DOHH2 (cell line): ENCODE measurements at regions not wholly inside any gene's neighbourhood (a gene's known extent, or its start where the extent isn't known, plus 50 kb on each side); places are given as distances from the start of the nearest gene placed in this dataset.

Experiments
- H3F3A ChIP-seq: fragments of 200-600 bp; sonication (generic), shearing (Covaris generic); 2 replicates; pipeline ENCODE4 v1.6.0; 2016; ENCODE audit warnings: antibody characterized with exemption, mild to moderate bottlenecking; ENCODE audit not compliant: control insufficient read depth, insufficient read depth
- H3K27ac ChIP-seq: fragments of 200-600 bp; sonication (generic); 2 replicates; pipeline ENCODE4 v1.5.1; 2014; ENCODE audit warnings: low read depth, mild to moderate bottlenecking, low read length, moderate library complexity
- H3K27me3 ChIP-seq: fragments of 200-600 bp; sonication (generic); 2 replicates; pipeline ENCODE4 v1.6.1; 2014; ENCODE audit warnings: mild to moderate bottlenecking, low read length, mixed read lengths; ENCODE audit not compliant: control insufficient read depth
- H3K36me3 ChIP-seq: fragments of 200-600 bp; sonication (generic); 2 replicates; pipeline ENCODE4 v1.6.1; 2014; ENCODE audit warnings: mild to moderate bottlenecking, low read length, moderate library complexity, mixed read lengths; ENCODE audit not compliant: control insufficient read depth
- H3K4me1 ChIP-seq: fragments of 200-600 bp; sonication (generic); 2 replicates; pipeline ENCODE4 v1.6.1; 2014; ENCODE audit warnings: mild to moderate bottlenecking, low read length, mixed read lengths; ENCODE audit not compliant: control insufficient read depth
- H3K4me2 ChIP-seq: fragments of 200-600 bp; sonication (generic); 2 replicates; pipeline ENCODE4 v1.6.0; 2014; ENCODE audit warnings: mild to moderate bottlenecking, low read length, moderate library complexity
- H3K4me3 ChIP-seq: fragments of 200-600 bp; sonication (generic); 2 replicates; pipeline ENCODE4 v1.5.1; 2014; ENCODE audit warnings: mild to moderate bottlenecking, low read length, mixed read lengths
- H3K79me2 ChIP-seq: fragments of 200-600 bp; sonication (generic); 2 replicates; pipeline ENCODE4 v1.6.1; 2014; ENCODE audit warnings: mild to moderate bottlenecking, low read length, mixed read lengths; ENCODE audit not compliant: control insufficient read depth
- H3K9me2 ChIP-seq: fragments of 200-600 bp; sonication (generic); replicated peaks from 2 replicates; pipeline ENCODE4 v1.6.1; 2014; ENCODE audit warnings: mild to moderate bottlenecking, low read length, mixed read lengths; ENCODE audit not compliant: control insufficient read depth
- H3K9me3 ChIP-seq: fragments of 200-600 bp; sonication (generic); 2 replicates; pipeline ENCODE4 v1.6.1; 2014; ENCODE audit warnings: antibody characterized with exemption, low read length, mixed read lengths; ENCODE audit not compliant: control insufficient read depth, insufficient read depth
- H4K20me1 ChIP-seq: fragments of 200-600 bp; sonication (generic); 2 replicates; pipeline ENCODE4 v1.6.0; 2014; ENCODE audit warnings: low read depth, mild to moderate bottlenecking, antibody characterized with exemption, low read length, moderate library complexity; ENCODE audit not compliant: control insufficient read depth, insufficient read depth
- EZH2phosphoT487 ChIP-seq: fragments of 200-600 bp; sonication (generic); IDR thresholded peaks from 2 replicates; pipeline ENCODE4 v1.6.1; 2017; ENCODE audit warnings: borderline replicate concordance, mild to moderate bottlenecking, antibody characterized with exemption, low read length, moderate library complexity, mixed read lengths
- TF ChIP-seq, protein P1 (sequence below): fragments of 200-600 bp; sonication (generic); IDR thresholded peaks from one replicate; pipeline ENCODE4 v1.5.1; 2014; ENCODE audit warnings: antibody characterized with exemption, mild to moderate bottlenecking, low read depth, low read length; ENCODE audit not compliant: poor library complexity, severe bottlenecking

DNA sequence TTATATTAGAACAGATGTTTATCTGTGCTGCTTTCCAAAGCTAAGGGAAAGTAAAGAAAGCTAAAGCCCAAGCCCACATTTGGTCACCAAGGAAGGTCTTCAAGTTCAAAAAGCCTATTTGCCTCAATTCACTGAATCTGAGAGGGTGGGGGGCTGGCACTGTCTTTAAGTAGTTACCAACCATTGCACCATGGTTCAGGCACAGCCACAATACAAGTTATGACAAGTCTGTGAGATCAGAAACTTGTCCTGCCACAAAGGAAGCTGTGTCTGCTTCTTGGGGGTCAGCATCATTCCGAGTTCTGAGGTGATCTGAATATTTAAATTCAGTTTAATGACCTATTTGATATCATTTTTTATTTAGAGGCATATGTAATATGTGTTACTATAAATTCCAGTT, 78.3 kb upstream of the OPRM1 start:
- H3K9me2 ChIP-seq: no peaks in the 10 kb centered on the region
- no peak for TF ChIP-seq EZH2phosphoT487
- H3K27ac ChIP-seq: no peak overlapping the region
- no peak overlapping the region for H3K4me3 ChIP-seq
- no peaks in the 10 kb centered on the region for H3F3A ChIP-seq
- no peaks in the 10 kb centered on the region for H4K20me1 ChIP-seq
- H3K4me1 ChIP-seq: peaks cover 3% of the 10 kb centered on the region; the same call in 1 of the 2 replicates
- H3K4me2 ChIP-seq: no peak overlapping the region
- H3K36me3 ChIP-seq: no peaks in the 10 kb centered on the region
- H3K27me3 ChIP-seq: no peaks in the 10 kb centered on the region
- H3K9me3 ChIP-seq: no peaks in the 10 kb centered on the region
- no peaks in the 10 kb centered on the region for H3K79me2 ChIP-seq

DNA sequence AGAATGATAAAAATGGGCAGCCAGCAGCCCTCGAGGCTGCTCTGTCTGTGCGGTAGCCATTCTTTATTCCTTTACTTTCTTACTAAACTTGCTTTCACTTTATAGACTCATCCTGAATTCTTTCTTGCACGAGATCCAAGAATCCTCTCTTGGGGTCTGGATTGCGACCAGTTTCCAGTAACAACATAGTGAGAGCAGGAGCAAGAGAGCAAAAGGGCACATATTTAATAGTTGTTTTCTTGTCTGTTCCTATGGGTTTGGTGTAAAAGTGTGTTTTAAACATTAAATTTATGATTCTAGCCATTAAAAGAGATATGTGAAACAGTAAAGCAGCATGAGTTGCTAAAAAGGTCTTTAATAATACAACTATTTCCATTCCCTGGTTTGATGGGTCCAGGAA, 78.8 kb upstream of the OPRM1 start:
- Histone ChIP-seq H3K9me3 (no peaks in the 10 kb centered on the region), H3K27me3 (no peaks in the 10 kb centered on the region), H4K20me1 (no peaks in the 10 kb centered on the region), H3K36me3 (no peaks in the 10 kb centered on the region), H3K4me1 (peaks cover 3% of the 10 kb centered on the region; the same call in 1 of the 2 replicates), H3K4me2 (no peak overlapping the region), H3K4me3 (no peak overlapping the region), H3F3A (no peaks in the 10 kb centered on the region), H3K79me2 (no peaks in the 10 kb centered on the region), H3K27ac (no peak overlapping the region), H3K9me2 (no peaks in the 10 kb centered on the region)
- TF ChIP-seq, protein P1, sequence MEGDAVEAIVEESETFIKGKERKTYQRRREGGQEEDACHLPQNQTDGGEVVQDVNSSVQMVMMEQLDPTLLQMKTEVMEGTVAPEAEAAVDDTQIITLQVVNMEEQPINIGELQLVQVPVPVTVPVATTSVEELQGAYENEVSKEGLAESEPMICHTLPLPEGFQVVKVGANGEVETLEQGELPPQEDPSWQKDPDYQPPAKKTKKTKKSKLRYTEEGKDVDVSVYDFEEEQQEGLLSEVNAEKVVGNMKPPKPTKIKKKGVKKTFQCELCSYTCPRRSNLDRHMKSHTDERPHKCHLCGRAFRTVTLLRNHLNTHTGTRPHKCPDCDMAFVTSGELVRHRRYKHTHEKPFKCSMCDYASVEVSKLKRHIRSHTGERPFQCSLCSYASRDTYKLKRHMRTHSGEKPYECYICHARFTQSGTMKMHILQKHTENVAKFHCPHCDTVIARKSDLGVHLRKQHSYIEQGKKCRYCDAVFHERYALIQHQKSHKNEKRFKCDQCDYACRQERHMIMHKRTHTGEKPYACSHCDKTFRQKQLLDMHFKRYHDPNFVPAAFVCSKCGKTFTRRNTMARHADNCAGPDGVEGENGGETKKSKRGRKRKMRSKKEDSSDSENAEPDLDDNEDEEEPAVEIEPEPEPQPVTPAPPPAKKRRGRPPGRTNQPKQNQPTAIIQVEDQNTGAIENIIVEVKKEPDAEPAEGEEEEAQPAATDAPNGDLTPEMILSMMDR: no peak
- no peak for TF ChIP-seq EZH2phosphoT487

DNA sequence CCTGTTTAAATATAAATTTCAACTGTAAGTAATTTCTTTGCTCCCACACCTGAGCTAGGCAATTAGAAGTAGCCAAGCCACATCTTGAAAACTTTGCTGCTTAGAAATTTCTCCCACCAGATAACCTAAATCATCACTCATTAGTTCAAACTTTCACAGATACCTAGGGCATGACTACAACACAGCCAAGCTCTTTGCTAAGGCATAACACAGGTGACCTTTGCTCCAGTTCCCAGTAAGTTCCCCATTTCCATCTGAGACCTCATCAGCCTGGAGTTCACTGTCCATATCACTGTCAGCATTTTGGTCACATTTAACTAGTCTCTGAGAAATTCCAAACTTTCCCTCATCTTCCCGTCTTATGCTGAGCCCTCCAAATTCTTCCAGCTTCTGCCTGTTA, 79.8 kb upstream of the OPRM1 start:
- H3F3A ChIP-seq: no peaks in the 10 kb centered on the region
- no peak for TF ChIP-seq EZH2phosphoT487
- TF ChIP-seq, protein P1: no peak
- no peaks in the 10 kb centered on the region for H4K20me1 ChIP-seq
- no peaks in the 10 kb centered on the region for H3K36me3 ChIP-seq
- no peaks in the 10 kb centered on the region for H3K79me2 ChIP-seq
- H3K27ac ChIP-seq: no peak overlapping the region
- no peak overlapping the region for H3K4me3 ChIP-seq
- H3K9me3 ChIP-seq: no peaks in the 10 kb centered on the region
- peaks cover 3% of the 10 kb centered on the region; the same call in 1 of the 2 replicates for H3K4me1 ChIP-seq
- H3K9me2 ChIP-seq: no peaks in the 10 kb centered on the region
- no peaks in the 10 kb centered on the region for H3K27me3 ChIP-seq
- H3K4me2 ChIP-seq: no peak overlapping the region

DNA sequence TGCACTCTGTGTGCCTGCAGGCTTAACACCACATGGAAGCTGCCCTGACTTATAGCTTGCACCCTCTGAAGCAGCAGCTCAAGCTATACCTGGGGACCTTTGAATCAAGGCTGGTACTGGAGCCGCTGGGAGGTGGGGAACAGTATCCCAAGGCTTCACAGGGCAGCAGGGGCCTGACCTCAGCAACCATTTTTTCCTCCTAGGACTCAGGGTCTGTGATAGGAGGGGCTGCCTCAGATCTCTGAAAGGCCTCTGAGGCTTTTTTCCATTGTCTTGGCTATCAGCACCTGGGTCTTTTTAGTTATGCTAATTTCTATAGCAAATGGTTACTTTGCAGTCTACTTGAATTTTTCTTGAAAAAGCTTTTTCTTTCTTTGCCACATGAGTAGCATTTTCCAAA, 80.2 kb upstream of the OPRM1 start:
- Histone ChIP-seq H3F3A (no peaks in the 10 kb centered on the region), H3K36me3 (no peaks in the 10 kb centered on the region), H3K9me3 (no peaks in the 10 kb centered on the region), H3K27me3 (no peaks in the 10 kb centered on the region), H3K79me2 (no peaks in the 10 kb centered on the region), H3K27ac (no peak overlapping the region), H3K4me2 (no peak overlapping the region), H3K4me3 (no peak overlapping the region), H3K4me1 (peaks cover 3% of the 10 kb centered on the region; the same call in 1 of the 2 replicates), H3K9me2 (no peaks in the 10 kb centered on the region), H4K20me1 (no peaks in the 10 kb centered on the region)
- TF ChIP-seq, protein P1: no peak
